ENCODE measurements at regions not wholly inside any gene's neighbourhood (a gene's known extent, or its start where the extent isn't known, plus 50 kb on each side); places are given as distances from the start of the nearest gene placed in this dataset.
"Not testable (repeated sequence)": the region's sequence is repeated elsewhere in the genome, so short reads cannot be mapped to it uniquely, and the experiment has no call there.

DNA sequence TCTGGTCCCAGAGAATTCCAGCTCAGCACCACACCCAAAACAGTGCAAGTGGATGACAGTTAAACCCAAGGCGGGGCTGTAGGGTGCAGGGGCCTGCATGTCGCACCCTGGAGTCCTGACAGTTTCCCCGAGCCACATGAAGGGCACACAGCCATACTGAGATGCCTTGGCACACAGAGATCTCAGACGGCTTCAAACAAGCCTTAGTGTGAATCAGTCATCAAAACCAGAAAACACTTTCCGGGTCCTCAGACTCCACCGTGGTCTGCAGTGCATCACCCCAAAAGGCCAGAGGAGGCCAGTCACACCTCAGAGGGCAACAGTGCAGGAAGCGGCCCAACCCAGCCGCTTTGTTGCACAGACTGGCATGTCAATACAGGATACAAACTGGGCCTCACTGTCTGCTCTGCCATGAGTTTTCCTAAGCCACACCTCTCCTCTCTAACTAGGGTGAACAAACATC lies 64.6 kb upstream of the ENPP6 start:
- DNase-seq (ENCODE audit: low read depth in 2 of 3, low spot score in 2 of 3): no peak

DNA sequence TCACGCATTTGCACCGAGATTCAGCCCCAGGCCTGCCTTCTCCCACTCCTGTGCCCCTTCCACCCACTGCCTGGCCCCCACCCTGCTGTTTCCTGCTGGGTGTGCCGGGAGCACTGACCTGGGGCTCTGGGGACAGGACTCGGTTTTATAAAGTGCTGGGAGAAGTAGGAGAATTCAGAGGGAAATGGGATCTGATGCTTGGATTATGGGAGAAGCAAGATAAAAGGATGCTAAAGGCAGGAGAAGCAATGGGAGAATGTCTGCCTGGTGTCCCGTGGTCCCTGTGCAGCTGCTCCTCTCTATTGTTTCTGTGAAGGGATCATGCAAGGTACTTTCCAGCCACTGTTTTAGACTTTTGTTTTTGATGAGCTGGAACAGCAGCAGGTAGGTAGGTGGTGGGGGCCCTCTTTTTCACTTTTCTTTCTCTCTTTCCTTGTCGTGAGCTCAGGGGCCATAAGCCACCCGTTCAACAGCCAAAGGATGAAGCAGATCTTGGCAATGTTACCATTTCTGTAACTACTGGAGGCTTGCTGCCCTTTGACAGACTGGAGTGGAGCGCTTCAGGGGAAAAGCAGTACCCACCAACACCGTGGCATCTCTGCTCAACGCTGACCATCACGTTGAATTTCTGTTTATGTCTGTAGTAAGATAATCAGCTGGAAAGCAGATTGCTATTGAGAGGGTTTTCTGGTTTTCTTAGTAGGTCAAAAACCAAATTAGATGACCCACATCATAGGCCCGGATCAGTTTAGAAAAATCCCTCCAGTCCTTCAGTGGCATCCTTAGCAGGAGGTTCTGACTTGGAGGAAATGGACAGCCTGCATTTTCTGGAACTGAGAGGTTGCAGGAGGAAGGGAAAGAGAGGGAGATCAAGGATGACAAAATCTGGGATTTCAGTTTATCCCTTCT lies 63.8 kb upstream of the ENPP6 start:
- no peak for DNase-seq (ENCODE audit: low read depth in 2 of 3, low spot score in 2 of 3)

DNA sequence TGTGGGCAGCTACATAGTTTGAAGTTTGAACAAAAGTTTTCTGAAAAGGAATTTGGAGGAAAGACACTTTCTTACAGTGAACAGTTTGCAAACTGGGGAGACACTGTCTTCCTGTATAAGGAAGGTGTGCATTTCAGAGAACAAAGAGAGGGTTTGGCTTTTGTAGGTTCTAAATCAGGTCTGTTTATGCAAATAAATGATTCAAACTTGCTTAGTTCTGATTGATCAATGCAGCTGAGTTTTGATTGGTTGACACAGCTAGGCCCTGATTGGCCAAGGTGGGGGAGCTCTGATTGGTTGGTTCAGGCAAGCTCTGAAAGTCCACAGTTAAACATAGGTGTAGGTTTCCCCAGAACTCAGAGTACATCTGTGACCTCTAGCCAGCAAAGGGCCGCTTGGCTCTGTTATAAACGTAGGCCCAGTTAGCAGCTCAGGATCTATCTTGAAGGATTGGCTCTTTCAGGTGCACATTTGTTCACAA lies 63.0 kb upstream of the ENPP6 start:
- DNase-seq (ENCODE audit: low read depth in 2 of 3, low spot score in 2 of 3): no peak

DNA sequence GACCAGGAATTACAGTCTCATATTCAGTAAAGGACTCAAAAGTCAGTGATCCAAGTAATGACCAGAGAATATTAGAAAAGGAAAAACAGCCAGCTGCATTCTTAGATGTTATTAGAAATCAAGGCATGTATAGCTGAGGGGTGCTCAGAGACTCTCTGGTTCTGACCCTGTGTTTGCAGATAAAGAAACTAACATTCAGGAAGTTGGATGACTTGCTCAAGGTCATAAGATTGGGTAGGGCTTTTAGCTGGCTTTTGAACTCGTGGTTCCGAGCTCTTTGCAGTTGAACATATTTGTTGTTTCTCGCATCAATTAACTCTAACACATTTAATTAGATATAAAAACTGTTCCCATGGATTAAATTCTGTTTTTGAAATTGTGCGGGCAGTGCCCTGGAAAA lies 62.5 kb upstream of the ENPP6 start:
- no peak for DNase-seq (ENCODE audit: low read depth in 2 of 3, low spot score in 2 of 3)

DNA sequence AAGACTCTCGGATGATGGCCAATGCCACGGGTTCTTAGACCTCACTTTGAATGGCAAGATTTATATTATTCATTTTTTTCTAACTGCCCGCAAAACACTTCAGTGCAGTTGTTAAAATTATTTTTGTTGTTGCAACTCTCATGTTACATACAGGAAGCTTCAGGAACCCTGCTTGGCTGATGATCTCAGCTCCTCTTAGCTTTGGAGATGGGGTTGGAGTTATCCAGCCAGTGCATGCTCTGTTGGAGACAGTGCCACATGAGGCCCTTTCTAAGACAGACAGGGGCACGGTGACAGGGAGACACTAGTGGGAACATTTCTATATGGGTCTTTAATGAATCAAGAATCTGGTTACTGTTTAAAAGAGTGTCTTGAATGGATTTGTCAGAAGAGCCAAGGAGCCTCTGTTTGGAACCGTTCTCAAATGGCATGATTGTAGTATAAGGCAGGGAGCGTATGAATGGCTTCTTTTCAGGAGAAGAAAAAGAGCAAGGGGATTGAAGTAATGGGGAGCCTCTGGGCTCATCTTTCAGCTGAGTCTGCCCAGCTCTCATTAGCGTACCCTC lies 61.9 kb upstream of the ENPP6 start:
- no peak for DNase-seq (ENCODE audit: low read depth in 2 of 3, low spot score in 2 of 3)

DNA sequence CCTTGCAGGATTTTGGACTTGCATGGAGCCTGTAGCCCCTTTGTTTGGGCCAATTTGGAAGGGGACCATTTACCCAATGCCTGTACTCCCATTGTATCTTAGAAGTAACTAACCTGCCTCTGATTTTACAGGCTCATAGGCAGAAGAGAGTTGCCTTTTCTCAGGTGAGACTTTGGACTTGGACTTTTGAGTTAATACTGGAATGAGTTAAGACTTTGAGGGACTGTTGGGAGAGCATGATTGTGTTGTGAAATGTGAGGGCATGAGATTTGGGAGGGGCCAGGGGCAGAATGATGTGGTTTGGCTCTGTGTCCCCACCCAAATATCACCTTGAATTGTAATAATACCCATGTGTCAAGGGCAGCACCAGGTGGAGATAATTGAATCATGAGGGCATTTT lies 60.1 kb upstream of the ENPP6 start:
- not testable (repeated sequence) for DNase-seq (ENCODE audit: low read depth in 2 of 3, low spot score in 2 of 3)

DNA sequence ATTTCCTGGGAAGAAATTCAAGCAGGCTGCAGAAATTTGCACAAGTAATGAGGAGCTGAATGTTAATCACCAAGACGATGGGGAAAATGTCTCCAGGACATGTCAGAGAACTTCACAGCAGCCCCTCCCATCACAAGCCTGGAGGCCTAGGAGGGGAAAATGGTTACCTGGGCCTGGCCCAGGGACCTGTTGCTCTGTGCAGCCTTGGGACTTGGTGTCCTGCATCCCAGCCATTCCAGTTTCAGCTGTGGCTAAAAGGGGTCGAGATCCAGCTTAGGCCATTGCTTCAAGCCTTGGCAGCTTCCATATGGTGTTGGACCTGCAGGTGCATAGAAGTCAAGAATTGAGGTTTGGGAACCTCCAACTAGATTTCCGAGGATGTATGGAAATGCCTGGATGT lies 59.3 kb upstream of the ENPP6 start:
- not testable (repeated sequence) for DNase-seq (ENCODE audit: low read depth in 2 of 3, low spot score in 2 of 3)

DNA sequence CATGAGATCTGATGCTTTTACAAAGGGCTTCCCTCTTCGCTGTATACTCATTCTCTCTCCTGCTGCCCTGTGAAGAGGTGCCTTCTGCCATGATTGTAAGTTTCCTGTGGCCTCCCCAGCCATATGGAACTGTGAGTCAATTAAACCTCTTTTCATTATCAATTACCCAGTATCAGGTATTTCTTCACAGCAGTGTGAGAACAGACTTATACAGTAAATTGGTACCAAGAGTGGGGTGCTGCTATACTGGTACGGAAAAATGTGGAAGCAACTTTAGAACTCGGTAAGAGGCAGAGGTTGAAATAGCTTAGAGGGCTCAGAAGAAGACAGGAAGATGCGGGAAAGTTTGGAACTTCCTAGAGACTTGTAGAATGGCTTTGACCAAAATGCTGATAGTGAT lies 58.7 kb upstream of the ENPP6 start:
- DNase-seq (ENCODE audit: low read depth in 2 of 3, low spot score in 2 of 3): not testable (repeated sequence)

DNA sequence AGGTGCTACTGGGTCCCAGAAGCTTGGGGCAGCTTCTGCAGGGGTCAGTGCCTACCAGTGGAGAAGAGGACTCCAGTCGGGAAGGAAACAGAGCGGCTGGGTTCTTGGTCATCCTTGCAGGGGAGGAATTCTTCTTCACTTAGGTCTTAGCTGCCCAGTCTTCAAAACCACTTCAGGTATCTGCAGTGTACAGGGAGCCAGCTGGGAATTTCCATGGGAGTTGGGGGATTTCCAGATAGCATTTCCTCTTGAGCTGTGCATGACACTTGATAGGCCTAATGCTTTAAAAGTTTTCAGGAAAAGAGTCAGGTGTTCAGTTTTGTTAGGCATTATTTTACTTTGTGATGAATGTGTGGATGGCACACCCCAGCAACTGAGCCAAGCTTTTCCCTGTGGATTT lies 58.1 kb upstream of the ENPP6 start:
- DNase-seq (ENCODE audit: low read depth in 2 of 3, low spot score in 2 of 3): no peak

DNA sequence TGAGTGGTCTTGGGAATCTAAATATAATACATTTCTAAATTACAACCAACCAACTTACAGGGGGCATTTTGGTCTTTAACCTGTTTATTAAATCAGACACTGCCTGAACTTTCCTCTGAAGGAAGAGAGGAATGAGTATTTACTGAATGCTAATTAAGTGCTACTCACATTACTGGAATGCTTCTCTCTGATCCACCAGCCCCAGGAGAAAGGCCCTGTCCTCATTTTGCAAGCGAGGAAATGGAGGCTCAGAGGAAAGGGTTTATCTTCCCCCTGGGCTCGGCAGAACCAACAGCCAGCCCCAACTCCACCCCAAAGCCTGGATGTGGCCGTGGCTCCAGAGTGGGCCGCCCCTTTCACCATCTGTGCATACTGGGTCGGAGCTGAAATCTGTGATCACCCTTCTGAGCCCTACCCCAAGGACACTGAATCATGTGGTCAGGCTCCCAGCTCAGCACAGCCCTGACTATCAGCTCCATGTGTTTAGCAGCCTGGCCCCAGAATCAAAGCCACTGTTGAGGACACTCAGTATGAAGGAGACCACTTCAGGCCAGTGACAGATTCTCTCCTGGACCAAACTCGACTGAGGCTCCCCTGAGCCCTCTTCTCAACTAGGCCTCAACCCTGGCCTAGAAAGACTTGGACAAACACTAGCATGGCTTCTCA lies 56.7 kb upstream of the ENPP6 start:
- DNase-seq (ENCODE audit: low read depth in 2 of 3, low spot score in 2 of 3): no peak

DNA sequence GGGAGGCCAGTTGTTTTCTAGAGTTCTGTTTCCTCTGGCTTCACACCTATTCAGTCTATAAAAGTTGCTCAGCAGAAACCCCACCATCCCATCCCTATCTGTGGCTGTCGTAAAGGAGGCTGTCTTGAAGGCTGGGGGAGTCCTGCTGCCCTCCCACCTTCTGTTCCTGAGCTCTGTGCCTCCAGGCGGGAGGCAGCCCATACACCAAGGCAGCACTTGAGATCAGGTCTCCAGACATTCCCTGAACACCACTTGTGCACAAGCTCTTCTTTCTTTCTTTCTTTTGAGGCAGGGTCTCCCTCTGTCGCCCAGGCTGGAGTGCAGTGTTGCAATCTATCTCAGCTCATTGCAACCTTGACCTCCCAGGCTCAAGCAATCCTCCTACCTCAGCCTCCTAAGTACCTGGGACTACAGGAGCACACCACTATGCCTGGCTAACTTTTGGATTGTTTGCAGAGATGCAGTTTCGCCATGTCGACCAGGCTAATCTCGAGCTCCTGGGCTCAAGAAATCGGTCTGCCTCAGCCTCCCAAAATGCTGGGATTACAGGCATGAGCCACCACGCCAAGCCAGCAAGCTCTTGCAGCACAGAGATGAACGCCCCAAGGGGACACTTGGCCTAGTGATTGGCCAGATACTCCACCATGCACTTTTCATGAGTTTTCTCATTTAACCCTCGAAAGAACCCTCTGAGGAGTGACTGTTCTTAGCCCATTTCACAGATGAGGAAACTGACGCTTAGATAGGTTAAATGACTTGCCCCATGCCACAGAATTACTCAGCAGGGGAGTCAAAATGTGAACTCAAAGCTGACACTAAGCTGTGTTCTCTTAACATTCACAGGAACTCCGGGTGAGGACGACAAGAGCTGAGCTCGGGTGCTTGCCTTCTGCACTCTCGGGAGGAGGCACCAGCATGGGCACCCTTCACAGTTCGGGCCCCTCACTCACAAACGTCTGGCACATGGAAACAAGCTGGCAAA lies 55.8 kb upstream of the ENPP6 start:
- no peak for DNase-seq (ENCODE audit: low read depth in 2 of 3, low spot score in 2 of 3)

DNA sequence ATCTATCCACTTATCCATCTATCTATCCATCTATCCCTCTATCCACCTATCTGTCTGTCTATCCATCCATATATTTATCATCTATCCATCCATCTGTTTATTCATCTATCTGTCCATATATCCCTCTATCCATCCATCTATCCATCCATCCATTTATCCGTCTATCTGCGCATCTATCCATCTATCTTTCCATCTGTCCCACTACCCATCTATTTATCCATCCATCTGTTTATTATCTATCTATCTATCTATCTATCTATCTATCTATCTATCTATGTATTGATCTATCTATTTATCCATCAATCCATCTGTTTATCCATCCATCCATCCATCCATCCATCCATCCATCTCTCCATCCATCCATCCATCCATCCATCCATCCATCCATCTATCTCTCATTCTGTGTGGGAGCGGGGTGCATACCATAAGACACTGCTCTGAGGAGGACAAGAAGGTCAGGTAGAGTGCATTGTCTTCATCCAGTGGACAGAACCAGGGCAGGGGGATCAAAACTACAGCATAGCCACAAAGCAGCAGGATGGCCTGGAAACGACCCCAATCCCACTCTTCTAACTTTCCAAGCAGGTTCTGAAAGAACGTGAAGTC lies 53.2 kb upstream of the ENPP6 start:
- DNase-seq (ENCODE audit: low read depth in 2 of 3, low spot score in 2 of 3): no peak

DNA sequence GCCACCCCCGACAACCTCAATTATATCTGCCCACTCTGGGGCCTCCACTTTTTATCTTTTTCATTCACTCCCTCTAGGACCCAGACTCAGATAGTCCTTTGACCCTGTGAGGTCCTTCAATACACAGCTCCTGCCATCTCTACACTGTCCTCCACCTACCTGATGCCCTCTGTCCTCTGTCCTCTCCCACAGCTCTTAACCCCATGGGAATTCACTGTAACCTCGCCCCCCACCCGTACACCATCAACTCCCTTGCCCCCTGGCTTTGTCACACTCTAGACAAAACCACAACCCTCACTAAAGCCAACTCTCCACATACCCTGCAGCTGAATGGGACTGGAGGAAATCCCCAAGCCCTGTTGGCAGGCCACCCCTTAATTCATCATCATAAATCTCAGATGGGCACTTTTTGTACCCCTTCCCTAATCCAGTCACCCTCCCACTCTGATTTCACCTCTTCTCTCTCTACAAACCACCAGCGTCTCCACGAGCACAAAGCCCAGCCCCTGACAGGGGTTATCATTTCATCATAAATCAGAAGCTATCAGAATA lies 52.3 kb upstream of the ENPP6 start:
- no peak for DNase-seq (ENCODE audit: low read depth in 2 of 3, low spot score in 2 of 3)

DNA sequence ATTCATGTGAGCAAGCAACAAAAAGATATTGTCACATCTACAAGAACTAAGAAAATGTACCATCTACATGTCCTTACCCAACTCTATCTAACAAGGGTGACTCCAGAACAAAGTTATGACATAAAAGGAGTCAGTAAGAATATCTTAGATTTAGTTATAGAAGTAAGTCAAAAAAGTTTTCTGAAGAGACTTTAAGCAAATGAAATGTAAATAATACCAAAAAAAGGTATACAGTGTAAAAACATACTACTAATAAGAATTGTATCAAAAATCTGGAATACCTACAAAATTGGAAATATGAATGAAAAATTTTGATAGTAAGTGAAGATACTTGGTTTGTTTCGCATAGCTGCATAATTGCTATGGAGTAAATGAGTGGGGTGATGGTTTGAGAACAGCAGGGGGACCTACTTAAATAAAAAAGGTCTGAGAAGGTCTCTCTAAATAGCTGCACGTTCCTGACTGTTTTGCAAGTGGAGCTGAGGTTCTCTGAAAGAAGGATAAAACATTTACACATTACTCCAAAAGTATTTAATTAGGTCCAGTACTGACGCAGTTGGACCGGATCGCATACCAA lies 51.0 kb upstream of the ENPP6 start:
- no peak for DNase-seq (ENCODE audit: low read depth in 2 of 3, low spot score in 2 of 3)

DNA sequence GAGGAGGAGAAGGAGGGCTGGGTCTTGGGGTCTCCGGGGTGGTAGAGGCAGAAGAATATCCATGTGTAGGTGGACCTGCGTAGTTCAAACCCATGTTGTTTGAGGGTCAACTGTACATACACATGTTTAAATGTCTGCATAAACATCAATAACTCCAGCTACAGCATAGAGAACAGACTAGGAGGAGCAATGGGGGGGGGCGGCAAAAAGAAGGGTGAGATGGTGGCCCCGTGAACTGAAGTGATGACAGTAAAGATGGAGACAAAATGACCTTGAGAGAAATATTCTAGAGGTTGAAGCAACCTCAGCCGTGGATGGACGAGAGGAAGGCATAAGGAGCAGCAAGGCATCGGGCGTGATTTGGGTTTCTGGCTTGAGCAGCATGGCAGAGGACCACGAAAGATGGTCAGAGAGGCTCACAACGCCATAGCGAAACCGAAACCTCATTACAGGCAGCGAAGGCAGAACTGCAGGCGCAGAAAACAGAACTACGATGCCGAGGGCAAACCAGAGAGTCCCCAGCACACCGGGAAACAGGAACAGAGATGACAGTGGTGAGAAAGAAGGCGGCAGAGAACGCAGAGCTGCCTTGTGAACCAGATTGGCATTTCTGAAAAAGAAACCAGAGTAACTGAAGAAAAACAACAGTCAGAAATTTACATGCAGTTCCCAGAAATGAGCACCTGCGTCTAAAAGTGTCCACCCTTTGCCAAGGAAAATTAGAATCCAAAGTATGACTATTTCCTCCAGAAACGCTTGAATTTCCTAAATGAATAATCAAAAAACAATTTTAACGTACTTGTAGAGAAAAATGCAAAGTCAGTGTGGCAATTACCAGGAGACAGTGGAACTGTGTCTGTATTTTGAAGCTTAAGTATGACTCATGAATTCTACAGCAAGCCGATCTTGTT lies 50.3 kb upstream of the ENPP6 start:
- DNase-seq (ENCODE audit: low read depth in 2 of 3, low spot score in 2 of 3): peak in 2 of 3 experiments; percentile 44 to 52

Data from activated CD8-positive, alpha-beta memory T cell treated with anti-CD3 and anti-CD28 coated beads for 48 hours (primary cell).